IPS-18a (cell line): ENCODE measurements at regions not wholly inside any gene's neighbourhood (a gene's known extent, or its start where the extent isn't known, plus 50 kb on each side); places are given as distances from the start of the nearest gene placed in this dataset.

ENCODE experiments used
- H3K27ac ChIP-seq: one replicate; pipeline ENCODE4 v1.5.1; 2013; ENCODE audit warnings: low read length
- H3K27me3 ChIP-seq: one replicate; pipeline ENCODE4 v1.6.1; 2013; ENCODE audit warnings: mild to moderate bottlenecking, low read length; ENCODE audit not compliant: control insufficient read depth, insufficient read depth
- H3K36me3 ChIP-seq: one replicate; pipeline ENCODE4 v1.6.1; 2013; ENCODE audit warnings: low read depth, low read length; ENCODE audit not compliant: control insufficient read depth
- H3K4me1 ChIP-seq: one replicate; pipeline ENCODE4 v1.6.1; 2013; ENCODE audit warnings: low read depth, low read length; ENCODE audit not compliant: control insufficient read depth
- H3K4me3 ChIP-seq: one replicate; pipeline ENCODE4 v1.5.1; 2013; ENCODE audit warnings: low read length
- H3K9ac ChIP-seq: one replicate; pipeline ENCODE4 v1.6.1; 2013; ENCODE audit warnings: mild to moderate bottlenecking, low read length, moderate library complexity
- H3K9me3 ChIP-seq: one replicate; pipeline ENCODE4 v1.6.1; 2013; ENCODE audit warnings: low read depth, low read length; ENCODE audit not compliant: control insufficient read depth

DNA sequence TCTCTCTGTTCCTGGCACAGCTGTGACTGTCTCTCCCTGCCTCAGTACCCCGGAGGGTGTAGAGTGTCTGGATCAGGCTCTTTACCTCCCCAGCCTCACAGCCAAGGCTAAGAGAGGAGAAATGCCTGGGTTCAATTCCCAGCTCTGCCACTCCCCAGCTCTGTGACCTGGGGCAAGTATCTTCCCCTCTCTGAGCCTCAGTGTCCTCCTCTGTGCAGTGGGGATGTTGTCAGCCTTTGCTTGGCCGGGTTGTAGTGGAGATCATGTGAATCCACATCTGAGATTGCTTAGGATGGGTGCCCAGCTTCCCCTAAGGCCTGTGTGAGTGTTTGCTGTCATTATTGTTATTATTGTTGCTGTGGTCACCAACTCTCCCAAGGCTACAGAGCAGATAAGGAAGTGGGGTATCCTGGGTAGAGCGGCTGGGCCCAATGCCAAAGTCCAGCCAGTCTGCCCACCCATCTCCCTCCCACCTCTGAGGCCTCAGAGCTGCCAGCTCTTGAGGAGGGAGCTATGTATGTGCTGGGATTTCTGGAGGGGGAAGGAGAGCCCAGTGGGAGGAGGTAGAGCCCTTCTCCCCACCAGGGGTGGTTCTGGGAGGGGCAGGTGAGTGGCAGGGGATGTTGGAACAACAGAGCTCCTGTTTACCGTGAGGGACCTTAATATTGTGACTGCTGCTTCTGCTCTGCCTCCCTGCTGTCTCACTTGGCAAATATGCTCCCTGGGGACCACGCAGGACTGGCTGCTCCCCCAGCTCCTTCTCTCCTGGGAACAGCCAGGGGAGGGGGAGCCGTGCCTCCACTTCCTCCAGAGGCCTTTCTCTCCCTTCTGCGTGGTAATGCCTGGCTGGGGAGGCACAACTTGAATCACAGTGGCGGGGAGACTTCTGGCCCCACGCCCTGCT is 170.5 kb downstream of the RPS24 start:
- H3K9me3 ChIP-seq, result no peaks in the 10 kb centered on the region
- no peak overlapping the region for H3K4me3 ChIP-seq
- no peaks in the 10 kb centered on the region for H3K27me3 ChIP-seq
- H3K4me1 ChIP-seq, result no peaks in the 10 kb centered on the region
- no peak overlapping the region for H3K27ac ChIP-seq
- no peak overlapping the region for H3K9ac ChIP-seq
- H3K36me3 ChIP-seq, result no peaks in the 10 kb centered on the region

DNA sequence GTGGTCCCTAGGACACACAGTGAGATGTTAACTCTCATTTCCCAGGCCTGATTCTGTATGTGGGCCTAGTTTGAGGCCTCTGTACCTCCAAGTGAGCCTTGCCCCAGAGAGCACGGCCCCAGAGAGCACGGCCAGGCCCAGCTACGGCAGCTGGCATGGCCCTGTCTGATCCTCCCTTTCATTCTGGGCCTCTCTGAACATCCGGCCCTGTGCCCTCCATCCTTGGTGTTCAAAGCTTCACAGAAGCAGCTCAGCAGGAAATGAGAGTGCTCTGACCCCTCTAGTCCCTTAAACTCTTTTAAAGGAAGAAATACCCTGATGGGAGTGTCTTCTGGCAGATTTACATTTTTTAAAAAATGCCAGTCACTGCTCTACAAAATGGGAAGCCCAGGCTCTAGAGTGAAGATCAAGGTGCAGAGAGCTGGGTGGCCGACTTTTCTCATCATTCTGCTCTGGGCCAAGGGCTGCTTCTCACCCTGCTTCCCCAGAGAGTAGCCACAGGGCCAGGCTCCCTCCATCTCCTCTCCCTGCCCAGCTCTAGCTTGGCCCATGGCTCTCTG is 171.9 kb downstream of the RPS24 start:
- Histone ChIP-seq H3K4me3 (no peak overlapping the region), H3K9me3 (no peaks in the 10 kb centered on the region), H3K27ac (no peak overlapping the region), H3K9ac (no peak overlapping the region), H3K27me3 (no peaks in the 10 kb centered on the region), H3K4me1 (no peaks in the 10 kb centered on the region), H3K36me3 (no peaks in the 10 kb centered on the region)

DNA sequence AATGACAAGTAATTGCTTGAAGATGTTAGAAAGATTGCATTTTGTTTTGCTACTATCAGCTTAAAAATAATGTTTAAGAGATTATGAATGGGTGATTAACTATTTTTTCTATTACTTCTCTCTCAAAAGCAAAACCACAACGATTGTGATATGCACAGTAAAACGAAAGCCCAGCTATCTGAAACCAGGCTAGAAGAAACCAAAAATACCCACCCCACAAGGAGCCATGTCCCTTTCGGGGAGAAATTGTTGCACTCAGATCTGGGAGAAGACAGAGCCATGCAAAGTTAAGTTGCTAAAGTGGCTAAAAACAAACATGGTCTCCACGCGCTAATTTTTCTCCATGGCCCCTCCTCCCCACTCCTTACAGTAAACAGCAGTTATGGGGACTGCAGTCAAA is 173.6 kb downstream of the RPS24 start:
- Histone ChIP-seq H3K4me1 (no peaks in the 10 kb centered on the region), H3K27me3 (no peaks in the 10 kb centered on the region), H3K9me3 (no peaks in the 10 kb centered on the region), H3K36me3 (no peaks in the 10 kb centered on the region), H3K9ac (no peak overlapping the region), H3K4me3 (no peak overlapping the region), H3K27ac (no peak overlapping the region)

DNA sequence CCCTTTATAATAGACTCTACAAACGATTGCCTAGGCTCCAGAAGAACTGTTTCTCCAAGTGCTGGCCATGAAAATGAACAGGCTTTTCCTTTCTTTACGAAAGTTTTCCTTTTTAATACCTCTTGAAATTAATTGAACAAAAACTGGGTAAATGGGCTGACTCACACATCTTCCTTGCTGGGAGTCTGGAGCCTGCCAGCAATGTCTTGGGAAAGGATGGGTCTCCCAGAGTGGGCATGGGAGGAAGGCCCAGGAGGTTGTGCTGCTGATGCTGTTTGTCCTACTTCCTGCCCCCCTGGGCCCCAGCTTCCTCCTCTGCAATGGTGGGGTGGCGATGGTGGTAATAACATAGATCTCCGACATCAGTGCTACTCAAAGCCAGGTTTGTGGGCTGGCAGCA is 174.1 kb downstream of the RPS24 start:
- Histone ChIP-seq H3K9me3 (no peaks in the 10 kb centered on the region), H3K4me3 (no peak overlapping the region), H3K36me3 (no peaks in the 10 kb centered on the region), H3K4me1 (no peaks in the 10 kb centered on the region), H3K9ac (no peak overlapping the region), H3K27ac (no peak overlapping the region), H3K27me3 (no peaks in the 10 kb centered on the region)

DNA sequence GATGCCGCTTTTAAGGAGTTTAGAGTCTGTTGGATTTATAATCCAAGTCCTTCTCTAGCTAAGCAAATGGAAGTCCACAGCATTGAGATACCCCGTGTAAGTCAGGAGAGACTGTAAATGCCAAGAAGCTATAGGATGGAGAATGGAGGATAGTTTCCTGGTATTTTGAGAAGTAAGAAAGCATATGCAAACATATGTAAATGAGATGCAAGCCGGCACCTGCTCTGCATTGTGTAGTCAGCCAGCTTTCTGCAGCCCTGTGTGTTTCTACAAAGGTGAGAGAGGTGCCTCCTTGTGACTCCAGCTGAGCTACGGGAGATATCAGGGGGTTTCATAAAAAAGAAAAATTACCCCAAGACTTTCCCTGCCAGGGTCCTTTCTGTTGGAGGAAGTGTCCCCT is 176.3 kb downstream of the RPS24 start:
- Histone ChIP-seq H3K9me3 (no peaks in the 10 kb centered on the region), H3K27ac (no peak overlapping the region), H3K4me1 (no peaks in the 10 kb centered on the region), H3K27me3 (no peaks in the 10 kb centered on the region), H3K36me3 (no peaks in the 10 kb centered on the region), H3K9ac (no peak overlapping the region), H3K4me3 (no peak overlapping the region)

DNA sequence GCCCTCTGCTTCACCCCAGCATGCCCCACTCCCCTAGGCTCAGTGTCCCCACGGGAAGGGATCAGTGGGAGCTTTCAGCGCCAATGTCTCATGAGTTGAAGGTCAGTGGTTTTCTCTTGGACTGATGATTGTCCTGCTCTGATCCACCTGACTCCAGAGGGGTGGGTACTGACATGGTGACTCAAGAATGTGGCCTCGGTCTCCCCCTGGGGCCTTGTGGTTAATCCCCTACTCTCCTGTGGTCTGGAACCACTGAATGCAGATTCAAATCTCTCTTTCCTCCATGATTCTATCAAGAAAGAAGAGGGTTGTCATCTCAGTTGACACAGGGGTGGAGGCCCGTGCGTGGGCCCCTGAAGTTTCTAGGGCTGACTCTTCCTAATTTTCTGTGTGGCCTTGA is 176.9 kb downstream of the RPS24 start:
- Histone ChIP-seq H3K4me1 (no peaks in the 10 kb centered on the region), H3K4me3 (no peak overlapping the region), H3K36me3 (no peaks in the 10 kb centered on the region), H3K9ac (no peak overlapping the region), H3K27me3 (no peaks in the 10 kb centered on the region), H3K27ac (no peak overlapping the region), H3K9me3 (no peaks in the 10 kb centered on the region)

DNA sequence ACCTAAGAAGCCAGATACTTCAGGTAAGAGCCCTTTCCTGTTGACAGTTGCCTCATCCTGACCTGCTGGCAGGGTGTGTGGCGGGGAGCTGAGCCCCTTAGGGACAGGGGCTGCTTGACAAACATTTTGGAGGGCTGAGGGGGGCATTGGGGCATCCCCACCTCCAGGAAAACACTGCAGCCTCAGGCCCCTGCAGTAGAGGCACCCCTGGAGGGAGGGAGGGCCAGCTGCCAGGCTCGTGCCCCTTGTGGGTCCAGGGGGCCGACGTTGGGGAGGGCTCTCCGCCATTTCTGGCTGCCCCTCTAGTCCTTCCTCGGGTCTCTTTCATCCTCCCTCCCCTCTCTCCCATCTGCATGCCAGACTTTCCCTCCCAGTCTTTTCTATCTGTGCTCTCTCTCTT is 177.3 kb downstream of the RPS24 start:
- Histone ChIP-seq H3K9me3 (no peaks in the 10 kb centered on the region), H3K27me3 (no peaks in the 10 kb centered on the region), H3K27ac (no peak overlapping the region), H3K4me3 (no peak overlapping the region), H3K4me1 (no peaks in the 10 kb centered on the region), H3K9ac (no peak overlapping the region), H3K36me3 (no peaks in the 10 kb centered on the region)

DNA sequence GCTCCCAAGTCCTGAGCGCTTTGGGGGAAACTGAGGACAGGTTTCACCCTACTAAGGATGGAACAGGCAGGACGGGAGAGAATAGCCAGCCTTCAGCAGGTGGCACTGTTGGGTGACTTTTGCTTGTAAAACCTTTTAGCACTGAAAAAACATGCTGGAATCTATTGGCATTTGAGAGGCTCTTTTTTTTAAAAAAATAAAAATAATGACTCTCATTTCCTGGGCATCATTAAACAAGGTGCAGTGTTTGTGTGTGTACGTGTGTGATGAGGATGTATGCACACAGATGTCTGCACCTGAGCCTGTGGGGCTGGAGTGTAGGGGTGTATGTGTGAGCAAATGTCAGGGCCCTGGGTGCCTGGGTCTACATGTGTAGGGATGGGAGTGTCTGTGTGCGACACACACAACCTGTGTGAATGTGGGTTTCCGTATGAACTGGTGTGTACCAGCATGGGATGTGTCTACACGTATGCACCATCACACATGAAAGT is 177.9 kb downstream of the RPS24 start:
- no peak overlapping the region for H3K27ac ChIP-seq
- H3K9ac ChIP-seq, result no peak overlapping the region
- no peaks in the 10 kb centered on the region for H3K36me3 ChIP-seq
- H3K27me3 ChIP-seq, result no peaks in the 10 kb centered on the region
- H3K9me3 ChIP-seq, result no peaks in the 10 kb centered on the region
- no peak overlapping the region for H3K4me3 ChIP-seq
- no peaks in the 10 kb centered on the region for H3K4me1 ChIP-seq

DNA sequence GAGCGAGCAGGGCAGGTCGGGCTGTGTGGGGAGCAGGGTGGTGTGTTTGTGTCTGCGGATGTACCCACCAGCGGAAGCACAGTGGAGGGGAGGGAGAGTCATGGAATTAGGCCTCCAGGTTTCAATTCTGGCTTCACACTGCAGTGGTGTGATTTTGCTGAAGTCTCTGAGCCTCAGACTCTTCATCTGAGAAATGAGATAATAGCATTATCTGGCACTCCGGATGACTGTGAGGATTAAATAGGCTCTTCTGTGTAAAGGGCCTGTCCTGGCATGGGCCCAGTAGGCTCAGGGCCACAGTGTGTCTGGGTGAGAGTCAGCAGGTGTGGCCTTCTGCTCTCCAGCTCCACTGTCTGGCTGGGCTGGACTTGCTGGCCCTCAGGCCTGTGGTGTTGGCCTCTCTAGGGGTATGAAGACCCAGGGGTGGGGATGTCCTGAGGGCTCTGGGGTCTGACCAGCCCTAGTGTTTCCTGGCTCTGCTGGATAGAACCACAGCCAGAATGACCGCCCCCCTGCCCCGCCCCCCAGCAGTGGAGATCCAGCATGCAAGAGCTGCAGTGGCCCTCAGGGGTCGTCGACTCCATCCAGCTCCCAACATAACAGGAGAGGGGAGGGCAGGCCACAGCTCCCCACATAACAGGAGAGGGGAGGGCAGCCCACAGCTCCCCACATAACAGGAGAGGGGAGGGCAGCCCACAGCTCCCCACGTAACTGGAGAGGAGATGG is 178.6 kb downstream of the RPS24 start:
- Histone ChIP-seq H3K9ac (no peak overlapping the region), H3K4me1 (no peaks in the 10 kb centered on the region), H3K36me3 (no peaks in the 10 kb centered on the region), H3K27me3 (no peaks in the 10 kb centered on the region), H3K27ac (no peak overlapping the region), H3K9me3 (no peaks in the 10 kb centered on the region), H3K4me3 (no peak overlapping the region)

DNA sequence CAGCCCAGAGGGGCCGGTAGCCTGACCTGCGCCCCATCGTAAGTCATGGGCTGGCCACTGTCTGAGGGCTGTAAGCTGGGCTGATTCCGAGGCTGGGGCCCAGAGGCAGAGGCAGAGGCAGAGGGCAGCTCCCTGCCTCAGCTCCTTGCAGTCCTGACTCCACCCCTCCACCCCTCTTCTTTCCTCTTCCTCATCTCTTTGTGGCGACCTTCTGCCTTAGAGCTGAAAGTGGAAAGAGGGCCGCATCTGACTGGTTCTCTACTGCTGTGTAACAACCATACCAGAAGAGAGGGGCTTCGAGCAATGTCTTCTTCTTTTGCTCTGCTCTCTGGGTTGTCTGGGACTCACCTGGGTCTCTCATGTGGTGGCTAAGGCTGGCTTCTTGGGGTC is 179.1 kb downstream of the RPS24 start:
- Histone ChIP-seq H3K4me3 (no peak overlapping the region), H3K9me3 (no peaks in the 10 kb centered on the region), H3K27ac (no peak overlapping the region), H3K9ac (no peak overlapping the region), H3K27me3 (no peaks in the 10 kb centered on the region), H3K36me3 (no peaks in the 10 kb centered on the region), H3K4me1 (no peaks in the 10 kb centered on the region)

DNA sequence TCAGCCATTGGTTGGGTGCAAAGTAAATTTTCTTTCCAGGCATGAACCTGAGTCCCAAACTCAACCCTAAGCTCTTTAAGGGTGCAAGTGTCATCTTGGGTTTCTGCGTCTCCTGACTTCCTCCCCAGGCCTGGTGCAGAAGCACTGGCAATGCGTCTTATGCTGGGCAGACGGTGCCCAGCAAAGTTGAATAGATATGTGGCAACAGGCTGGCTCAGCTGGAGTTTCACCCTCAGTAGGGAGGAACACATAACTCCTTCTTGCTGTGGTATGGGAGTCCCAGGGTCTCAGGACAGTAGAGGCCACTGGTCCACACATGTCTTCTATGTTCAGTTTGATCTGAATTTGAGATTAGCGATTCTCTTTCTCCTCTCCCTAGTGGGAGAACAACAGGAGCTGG is 181.3 kb downstream of the RPS24 start:
- H3K4me1 ChIP-seq, result no peaks in the 10 kb centered on the region
- no peak overlapping the region for H3K4me3 ChIP-seq
- no peaks in the 10 kb centered on the region for H3K36me3 ChIP-seq
- H3K27ac ChIP-seq, result no peak overlapping the region
- H3K27me3 ChIP-seq, result no peaks in the 10 kb centered on the region
- H3K9me3 ChIP-seq, result no peaks in the 10 kb centered on the region
- no peak overlapping the region for H3K9ac ChIP-seq
